ENCODE measurements at regions not wholly inside any gene's neighbourhood (a gene's known extent, or its start where the extent isn't known, plus 50 kb on each side); places are given as distances from the start of the nearest gene placed in this dataset.

GRCh38 chr12:14310866-14311265, 54.6 kb upstream of the ATF7IP start:
- no peak for DNase-seq
- peaks cover 11% of the 10 kb centered on the region for H3K36me3 Mint-ChIP-seq (ENCODE audit: low read depth)
- no peak for TF ChIP-seq CTCF (IDR thresholded peaks at IDR 0.05)
- no peak overlapping the region for H3K27ac Mint-ChIP-seq
- H3K4me1 Mint-ChIP-seq (ENCODE audit: low read depth) = peaks cover 35% of the 10 kb centered on the region
- H3K27me3 Mint-ChIP-seq (ENCODE audit: insufficient read depth) = peaks cover 2% of the 10 kb centered on the region; the same call in 1 of the 2 replicates
- no peak overlapping the region for H3K4me3 Mint-ChIP-seq
- peaks cover 7% of the 10 kb centered on the region; the same call in 1 of the 2 replicates for H3K9me3 Mint-ChIP-seq

- DNase-seq = peak; percentile 55
- no peak overlapping the region for H3K4me3 Mint-ChIP-seq
- peaks cover 7% of the 10 kb centered on the region; the same call in 1 of the 2 replicates for H3K36me3 Mint-ChIP-seq (ENCODE audit: low read depth)
- H3K9me3 Mint-ChIP-seq = peaks cover 7% of the 10 kb centered on the region; the same call in 1 of the 2 replicates
- H3K27ac Mint-ChIP-seq = peak overlapping the region; percentile 57
- no peaks in the 10 kb centered on the region for H3K27me3 Mint-ChIP-seq (ENCODE audit: insufficient read depth)
- TF ChIP-seq CTCF (IDR thresholded peaks at IDR 0.05) = no peak
- H3K4me1 Mint-ChIP-seq (ENCODE audit: low read depth) = peaks cover 37% of the 10 kb centered on the region
Observed at GRCh38 chr12:14313379-14314138, 51.9 kb upstream of the ATF7IP start.

GRCh38 chr12:14314801-14315200, 50.7 kb upstream of the ATF7IP start:
- H3K4me1 Mint-ChIP-seq (ENCODE audit: low read depth) = peaks cover 42% of the 10 kb centered on the region
- peaks cover 7% of the 10 kb centered on the region; the same call in 1 of the 2 replicates for H3K36me3 Mint-ChIP-seq (ENCODE audit: low read depth)
- H3K27me3 Mint-ChIP-seq (ENCODE audit: insufficient read depth) = no peaks in the 10 kb centered on the region; the same call in 1 of the 2 replicates
- peaks cover 7% of the 10 kb centered on the region; the same call in 1 of the 2 replicates for H3K9me3 Mint-ChIP-seq
- TF ChIP-seq CTCF (IDR thresholded peaks at IDR 0.05) = no peak
- no peak overlapping the region for H3K4me3 Mint-ChIP-seq
- no peak for DNase-seq
- no peak overlapping the region for H3K27ac Mint-ChIP-seq

GRCh38 chr12:14315501-14315900, 50.0 kb upstream of the ATF7IP start:
- Mint-ChIP-seq H3K27me3 (ENCODE audit: insufficient read depth) (no peaks in the 10 kb centered on the region; the same call in 1 of the 2 replicates), H3K36me3 (ENCODE audit: low read depth) (peaks cover 6% of the 10 kb centered on the region; the same call in 1 of the 2 replicates), H3K27ac (no peak overlapping the region), H3K9me3 (peaks cover 6% of the 10 kb centered on the region; the same call in 1 of the 2 replicates), H3K4me3 (no peak overlapping the region), H3K4me1 (ENCODE audit: low read depth) (peaks cover 42% of the 10 kb centered on the region)
- no peak for TF ChIP-seq CTCF (IDR thresholded peaks at IDR 0.05)
- no peak for DNase-seq

Measured in HFFc6 (cell line).